Psoas muscle (tissue), 7 donors: ENCODE measurements at regions not wholly inside any gene's neighbourhood (a gene's known extent, or its start where the extent isn't known, plus 50 kb on each side); places are given as distances from the start of the nearest gene placed in this dataset.

Experiments used
- ATAC-seq, 4 donors: fragments of 200-7000 bp; cut with Tn5 transposase; one replicate each; pipeline ENCODE4 v1.9.1; 2020; ENCODE audit warnings: moderate library complexity in 3 of 4, mild to moderate bottlenecking in 2 of 4
- DNase-seq, 2 donors: peaks; one replicate each; pipeline ENCODE4 v3.0.0-alpha.2; 2020
- H3K27ac ChIP-seq: fragments of 200-600 bp; one replicate; pipeline ENCODE4 v1.8.0; 2022
- H3K27me3 ChIP-seq, 3 donors: fragments of 200-600 bp in 1 of 3; one replicate each; pipeline versions ENCODE4 v1.6.1 to v1.8.0; 2013 to 2022; ENCODE audit warnings: low read length in 2 of 3, mild to moderate bottlenecking in 2 of 3, moderate library complexity in 1 of 3; ENCODE audit not compliant: insufficient read depth in 3 of 3
- H3K36me3 ChIP-seq, 2 donors: fragments of 200-600 bp in 1 of 2; one replicate each; pipeline versions ENCODE4 v1.6.1 to v1.8.0; 2013 to 2022; ENCODE audit warnings: low read depth in 1 of 2, mild to moderate bottlenecking in 1 of 2, moderate library complexity in 1 of 2; ENCODE audit not compliant: insufficient read depth in 1 of 2
- H3K4me1 ChIP-seq: fragments of 200-600 bp; one replicate; pipeline ENCODE4 v1.8.0; 2022
- H3K4me3 ChIP-seq: fragments of 200-600 bp; one replicate; pipeline ENCODE4 v1.8.0; 2022; ENCODE audit warnings: mild to moderate bottlenecking
- H3K9me3 ChIP-seq: fragments of 200-600 bp; one replicate; pipeline ENCODE4 v1.8.0; 2022
- CTCF ChIP-seq: fragments of 200-600 bp; IDR thresholded peaks from one replicate; pipeline ENCODE4 v1.8.0; 2022; ENCODE audit warnings: antibody characterized with exemption
- WGBS, 3 donors: extraction: QIAGEN DNeasy Blood & Tissue Kit; methylation state at CpG; one replicate each; pipeline versions ENCODE4 v1.1.6 to v1.1.7; 2013; 5-methylcytosine and 5-hydroxymethylcytosine counted together
- intact Hi-C, 2 donors: fragments of 100-400 bp; cut with DNase I; formaldehyde crosslinking; loops; one replicate each; pipeline versions ENCODE4 v1.11.0 to v1.14.2; 2022
- donor health status: healthy with polysubstance abuse.
- donor health status: DM: no; HTN: no; CAD: no; lungs with moderate emphysema.
- donor health status: Bipolar disorder and iron deficiency.
- donor health status: healthy.
- donor health status: DM: yes; HTN: yes; CAD: no.
- donor health status: DM: no; HTN: no; CAD: no.
- donor health status: DM: yes; HTN: yes; CAD: no.

DNA sequence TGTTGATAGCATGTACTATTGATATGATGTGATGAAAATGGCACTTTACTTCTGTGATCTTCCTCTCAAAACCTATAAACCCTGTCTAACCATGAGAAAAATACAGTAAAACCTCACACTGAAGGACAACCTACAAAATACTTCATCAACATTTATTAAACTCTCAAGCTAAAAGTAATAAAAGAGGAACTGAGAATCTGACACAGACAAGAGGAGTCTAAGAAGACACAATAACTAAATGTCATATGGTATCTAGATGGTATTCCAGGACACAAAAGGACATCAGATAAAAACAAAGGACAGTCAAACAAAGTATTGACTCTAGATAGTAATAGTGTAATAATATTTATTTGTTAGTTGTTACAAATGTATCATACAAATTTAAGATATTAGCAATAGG, 655.3 kb downstream of the SH3BGRL start:
- TF ChIP-seq CTCF, result no peak
- Histone ChIP-seq H3K27ac (no peak overlapping the region), H3K4me3 (no peak overlapping the region), H3K9me3 (no peaks in the 10 kb centered on the region), H3K27me3 (peaks cover 0 to 2% (median 0%) of the 10 kb centered on the region in 3 donors), H3K4me1 (no peaks in the 10 kb centered on the region), H3K36me3 (no peaks in the 10 kb centered on the region)
- DNase-seq (no peak), ATAC-seq (no peak)
- intact Hi-C loops, result no loop called here

- Histone ChIP-seq H3K27ac (no peak overlapping the region), H3K36me3 (no peaks in the 10 kb centered on the region), H3K4me1 (no peaks in the 10 kb centered on the region), H3K9me3 (peaks cover 5% of the 10 kb centered on the region), H3K4me3 (no peak overlapping the region), H3K27me3 (no peaks in the 10 kb centered on the region)
- intact Hi-C loops, result no loop called here
- ATAC-seq (no peak), DNase-seq (no peak)
- no peak for TF ChIP-seq CTCF
- WGBS, 3 donors, result 33 to 76% (median 68%) methylated on average over 1 to 3 of the region's 3 CpGs
These were observed 665.0 kb downstream of the SH3BGRL start for GRCh38 chrX:81866873-81867272.

- H3K27ac ChIP-seq, result no peak overlapping the region
- peaks cover 5% of the 10 kb centered on the region for H3K9me3 ChIP-seq
- 69 to 81% (median 75%) methylated on average over 3 to 5 of the region's 5 CpGs for WGBS, 3 donors
- no peak overlapping the region for H3K4me3 ChIP-seq
- no peaks in the 10 kb centered on the region for H3K27me3 ChIP-seq
- intact Hi-C loops, result no loop called here
- ATAC-seq (no peak), DNase-seq (no peak)
- H3K4me1 ChIP-seq, result no peaks in the 10 kb centered on the region
- no peaks in the 10 kb centered on the region for H3K36me3 ChIP-seq
- no peak for TF ChIP-seq CTCF
These were observed 667.1 kb downstream of the SH3BGRL start for GRCh38 chrX:81868979-81869378.

DNA sequence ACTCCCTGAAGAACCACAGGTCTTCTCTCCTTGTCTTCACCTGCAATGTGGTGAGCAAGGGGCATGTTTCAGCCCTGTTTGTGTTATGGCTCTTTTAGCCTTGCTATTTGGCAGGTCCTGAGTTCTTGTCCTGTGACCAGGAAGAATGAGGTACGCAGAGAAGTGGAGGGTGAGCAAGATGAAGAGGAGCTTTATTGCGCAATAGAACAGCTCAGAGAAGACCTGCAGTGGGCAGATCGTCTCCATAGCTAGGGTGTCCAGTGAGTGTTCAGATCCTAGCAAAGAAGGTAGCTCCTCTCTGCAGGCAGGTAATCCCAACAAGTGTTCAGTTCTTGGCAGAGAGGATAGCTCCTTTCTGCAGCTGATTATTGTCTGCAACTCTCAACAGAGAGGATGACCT, 672.9 kb downstream of the SH3BGRL start:
- H3K27me3 ChIP-seq, result no peaks in the 10 kb centered on the region
- peaks cover 5% of the 10 kb centered on the region for H3K9me3 ChIP-seq
- intact Hi-C loops, result no loop called here
- WGBS, 3 donors, result 77 to 88% (median 86%) methylated on average over 3 of the region's 3 CpGs
- H3K36me3 ChIP-seq, result no peaks in the 10 kb centered on the region
- H3K27ac ChIP-seq, result no peak overlapping the region
- no peak overlapping the region for H3K4me3 ChIP-seq
- DNase-seq (no peak), ATAC-seq (no peak)
- no peak for TF ChIP-seq CTCF
- no peaks in the 10 kb centered on the region for H3K4me1 ChIP-seq

DNA sequence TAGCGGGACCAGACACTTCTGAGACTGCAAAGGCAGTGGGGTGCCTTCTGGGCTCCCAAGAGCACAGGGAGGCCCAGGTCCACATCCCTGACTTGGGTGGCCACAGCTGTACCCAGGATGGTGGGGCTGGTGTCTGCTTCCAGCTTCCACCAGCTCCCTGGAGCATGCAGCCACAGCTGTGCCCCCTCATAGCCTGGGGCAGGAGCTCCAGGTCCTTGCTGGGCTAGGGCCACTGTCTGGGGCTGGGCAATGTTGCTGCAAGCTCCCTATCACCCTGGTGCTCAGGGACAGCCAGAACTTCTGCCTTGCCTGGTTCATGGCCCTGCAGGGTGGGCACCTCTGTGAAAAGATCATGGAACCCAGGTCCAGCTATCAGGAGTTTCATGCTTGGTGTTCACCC, 673.9 kb downstream of the SH3BGRL start:
- Histone ChIP-seq H3K4me1 (no peaks in the 10 kb centered on the region), H3K9me3 (peaks cover 2% of the 10 kb centered on the region), H3K27me3 (no peaks in the 10 kb centered on the region), H3K27ac (no peak overlapping the region), H3K36me3 (no peaks in the 10 kb centered on the region), H3K4me3 (no peak overlapping the region)
- no peak for TF ChIP-seq CTCF
- intact Hi-C loops, result no loop called here
- DNase-seq (no peak), ATAC-seq (no peak)
- 57 to 100% (median 81%) methylated on average over 1 of the region's 1 CpG for WGBS, 3 donors
